Panc1 (cell line): ENCODE measurements at regions not wholly inside any gene's neighbourhood (a gene's known extent, or its start where the extent isn't known, plus 50 kb on each side); places are given as distances from the start of the nearest gene placed in this dataset.

Source experiments
- CTCF ChIP-seq: fragments of 450-650 bp; IDR thresholded peaks from 2 replicates; pipeline ENCODE4 v1.5.1; 2017; ENCODE audit warnings: mild to moderate bottlenecking
- POLR2AphosphoS5 ChIP-seq: IDR thresholded peaks from 2 replicates; pipeline ENCODE4 v1.6.1; 2012; ENCODE audit warnings: mild to moderate bottlenecking, low read depth, low read length, moderate library complexity
- REST ChIP-seq, 2 experiments: IDR thresholded peaks; 2 replicates each; pipeline ENCODE4 v1.6.1; 2011 to 2012; ENCODE audit warnings: low read depth in 2 of 2, control low read depth in 1 of 2, low read length in 1 of 2, mild to moderate bottlenecking in 1 of 2, moderate library complexity in 1 of 2; ENCODE audit not compliant: insufficient read depth in 1 of 2
- SIN3A ChIP-seq: IDR thresholded peaks from 2 replicates; pipeline ENCODE4 v1.6.1; 2012; ENCODE audit warnings: low read depth, mild to moderate bottlenecking, low read length, moderate library complexity, borderline replicate concordance; ENCODE audit not compliant: insufficient read depth
- TCF7L2 ChIP-seq: IDR thresholded peaks from 2 replicates; pipeline ENCODE4 v1.6.1; 2011; ENCODE audit warnings: mild to moderate bottlenecking, low read depth, low read length, inconsistent platforms

GRCh38 chr1:90650401-90650800 is 66.7 kb downstream of the BARHL2 start:
- TF ChIP-seq CTCF, result no peak
- no peak for TF ChIP-seq POLR2AphosphoS5
- no peak for TF ChIP-seq REST (IDR thresholded peaks at IDR 0.05; ENCODE audit: insufficient read depth in 1 of 2, low read depth in 2 of 2, low read length in 1 of 2)
- no peak for TF ChIP-seq SIN3A
- no peak for TF ChIP-seq TCF7L2
